GM21390 (cell line): ENCODE measurements at regions not wholly inside any gene's neighbourhood (a gene's known extent, or its start where the extent isn't known, plus 50 kb on each side); places are given as distances from the start of the nearest gene placed in this dataset.
"Not testable (repeated sequence)": the region's sequence is repeated elsewhere in the genome, so short reads cannot be mapped to it uniquely, and the experiment has no call there.

Source experiments
- ATAC-seq: cut with Tn5 transposase; IDR thresholded peaks from one replicate; pipeline ENCODE4 v1.9.1; 2021; ENCODE audit not compliant: unreplicated experiment

DNA sequence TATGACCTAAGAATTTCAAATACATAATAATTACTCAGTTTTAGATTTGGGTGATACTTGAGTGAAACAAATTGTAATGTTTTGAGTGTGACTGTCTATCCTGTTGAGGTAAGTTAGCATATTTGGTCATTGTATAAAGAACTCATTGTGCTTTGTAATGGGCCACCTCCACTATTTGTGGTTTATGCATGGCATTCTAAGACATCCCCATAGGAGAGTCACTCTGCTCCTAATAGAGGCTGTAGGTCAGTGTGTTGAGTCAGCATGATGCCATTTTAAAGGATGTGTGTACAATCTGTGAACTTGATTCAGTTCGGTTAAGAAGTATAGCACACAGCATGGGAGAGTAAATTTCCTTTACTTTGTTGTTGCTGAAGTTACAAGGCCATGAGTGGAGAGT, 1112.4 kb downstream of the JRKL start:
- no peak for ATAC-seq

DNA sequence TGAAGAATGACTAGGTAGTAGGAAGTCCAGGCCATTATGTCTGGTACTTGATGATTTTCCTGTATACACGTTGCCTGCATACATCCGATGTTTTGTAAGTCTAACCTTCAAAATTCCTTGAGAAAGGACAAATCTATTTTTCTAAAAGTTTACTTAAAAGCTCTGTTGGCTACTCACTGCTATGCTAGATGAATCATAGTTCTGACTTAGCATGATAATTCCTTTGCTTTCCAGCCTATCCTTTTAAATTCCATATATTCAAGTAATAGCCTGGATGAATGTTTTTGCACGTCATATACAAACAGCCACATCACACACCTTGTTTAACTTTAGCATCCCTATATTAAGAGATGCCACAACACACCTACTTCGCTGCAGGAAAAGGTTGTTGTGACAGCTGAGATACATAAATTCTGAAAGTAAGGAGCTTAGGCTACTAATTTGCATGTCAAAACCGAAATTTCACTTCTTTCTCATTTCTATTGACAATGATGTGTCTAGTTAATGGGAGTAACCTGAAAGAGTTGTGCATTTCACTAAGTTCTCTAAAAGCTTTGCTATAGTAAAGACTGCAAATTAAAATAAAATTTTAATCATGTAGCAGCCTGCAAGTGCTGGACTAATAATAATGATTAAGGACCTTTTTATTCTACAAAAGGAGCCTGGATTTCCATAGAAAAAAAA, 1116.4 kb downstream of the JRKL start:
- ATAC-seq: no peak

DNA sequence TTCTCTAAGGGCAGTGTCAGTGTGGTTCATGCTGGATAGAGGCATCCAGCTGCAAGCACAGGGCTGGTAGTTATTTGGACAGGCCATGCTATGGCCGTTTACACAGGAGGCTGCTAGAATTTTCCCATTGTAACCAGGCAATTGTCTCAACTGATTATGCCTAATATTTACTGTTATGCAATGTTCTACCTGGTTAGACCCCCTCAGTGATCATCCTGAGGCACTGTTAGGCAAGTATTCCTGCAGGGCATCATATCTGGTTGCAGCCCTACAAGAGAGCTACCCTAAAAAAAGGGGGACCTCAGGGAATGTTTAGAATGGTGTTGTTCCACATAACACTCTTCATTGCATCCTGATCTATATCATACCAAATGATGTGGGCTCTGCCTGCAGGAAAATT, 1124.6 kb downstream of the JRKL start:
- no peak for ATAC-seq

DNA sequence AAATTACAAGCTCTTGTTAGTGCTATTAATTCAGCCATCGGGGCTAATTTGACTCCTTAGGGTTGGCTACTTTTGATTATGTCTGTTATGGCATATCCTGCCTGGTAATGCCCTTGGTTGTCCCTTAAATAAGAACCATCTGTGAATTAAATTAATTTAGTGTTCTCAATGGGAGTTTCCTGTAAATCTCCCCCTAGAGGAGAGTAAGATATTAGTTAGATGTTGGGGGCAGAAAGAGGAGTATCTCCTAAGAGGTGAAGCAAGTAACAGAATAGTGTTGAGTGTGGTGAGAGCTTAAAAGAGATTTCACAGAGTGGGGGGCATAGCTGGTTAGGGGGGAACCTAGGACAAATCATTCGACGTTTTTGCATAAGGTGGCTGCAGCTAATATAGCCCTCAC, 1126.9 kb downstream of the JRKL start:
- no peak for ATAC-seq

DNA sequence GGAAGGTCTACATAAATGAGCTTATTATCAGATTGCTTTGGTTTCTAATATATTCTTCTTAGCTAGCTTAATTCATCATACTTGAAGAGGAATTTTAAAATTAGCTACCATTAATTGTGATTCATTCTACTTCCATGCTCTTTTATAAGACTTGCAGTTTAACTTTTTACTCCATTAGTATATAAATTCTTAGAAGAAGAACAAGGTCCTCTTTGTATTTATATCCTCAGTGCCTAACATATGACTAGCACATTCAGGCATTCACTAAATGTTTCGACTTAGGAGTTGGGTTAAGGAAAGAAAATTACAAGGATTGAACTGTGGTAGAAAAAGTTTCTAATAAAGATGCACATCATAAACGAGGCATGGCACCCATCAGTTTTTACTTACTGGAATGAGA, 1135.5 kb downstream of the JRKL start:
- ATAC-seq: no peak

DNA sequence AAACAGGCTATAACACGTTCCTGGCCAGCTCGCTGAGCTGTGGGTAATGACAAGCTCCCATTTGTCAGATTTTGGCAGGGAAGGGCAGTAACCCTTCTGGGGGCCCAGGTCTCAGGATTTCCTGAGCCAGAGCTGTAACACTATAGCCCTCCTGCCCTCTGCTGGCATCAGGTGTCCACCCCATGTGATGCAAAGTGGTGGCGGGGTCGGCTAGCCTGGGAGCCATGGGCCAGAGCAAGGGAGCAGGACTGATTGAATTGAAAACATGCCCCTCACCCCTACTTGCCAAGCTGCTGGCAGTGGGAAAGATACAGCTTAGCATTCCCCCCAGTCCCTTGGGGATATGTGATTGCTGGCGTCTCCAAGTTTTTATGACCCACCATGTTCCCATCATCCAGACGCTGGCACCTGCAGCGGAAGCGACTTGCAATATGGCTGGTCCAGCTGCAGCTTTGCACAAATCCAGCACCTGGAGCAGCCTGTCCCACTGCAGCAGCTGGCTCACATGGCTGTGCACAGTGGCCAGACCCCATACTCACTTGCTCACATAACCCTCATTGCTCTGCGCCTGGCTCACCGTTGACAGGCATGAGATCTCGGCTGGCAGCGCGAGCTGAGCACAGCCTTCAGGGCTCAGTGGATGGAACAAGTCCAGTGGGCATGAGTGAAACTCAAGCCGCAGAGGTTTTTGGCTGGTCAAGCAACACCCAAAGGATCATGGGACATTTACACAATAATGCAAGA, 1147.8 kb downstream of the JRKL start:
- no peak for ATAC-seq

DNA sequence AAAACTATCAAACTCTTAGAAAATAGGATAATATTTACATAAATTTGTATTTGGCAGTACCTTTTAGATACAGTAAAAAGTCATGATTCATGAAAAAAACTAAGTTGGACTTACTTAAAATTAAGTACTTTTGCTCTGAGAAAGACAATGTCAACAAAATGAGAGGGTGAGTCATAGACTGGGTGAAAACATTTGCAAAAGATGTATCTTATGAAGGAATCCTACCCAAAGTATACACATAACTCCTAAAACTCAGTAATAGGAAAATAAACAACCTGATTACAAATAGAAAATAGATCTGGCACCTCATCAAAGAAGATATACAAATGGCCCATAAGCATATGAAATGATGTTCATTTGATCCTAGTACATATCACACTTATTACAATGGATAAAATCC, 1154.6 kb downstream of the JRKL start:
- ATAC-seq: no peak

DNA sequence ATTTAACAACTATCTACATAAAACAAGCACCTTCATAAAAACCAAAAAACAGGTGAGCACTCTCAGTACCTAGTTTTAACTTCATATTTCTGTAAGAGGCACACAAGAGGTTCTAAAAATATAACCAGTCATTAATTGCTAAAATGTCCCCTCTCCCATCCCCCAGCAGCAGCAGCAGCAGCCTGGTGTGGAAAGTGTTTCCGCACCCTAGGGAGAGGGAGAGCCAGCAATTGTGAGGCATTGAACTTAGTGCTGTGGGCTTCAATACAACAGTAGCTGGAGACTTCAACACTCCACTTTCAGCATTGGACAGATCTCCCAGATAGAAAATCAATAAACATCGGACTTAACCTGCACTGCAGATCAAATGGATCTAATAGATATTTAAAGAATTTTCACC, 1158.5 kb downstream of the JRKL start:
- ATAC-seq: no peak

DNA sequence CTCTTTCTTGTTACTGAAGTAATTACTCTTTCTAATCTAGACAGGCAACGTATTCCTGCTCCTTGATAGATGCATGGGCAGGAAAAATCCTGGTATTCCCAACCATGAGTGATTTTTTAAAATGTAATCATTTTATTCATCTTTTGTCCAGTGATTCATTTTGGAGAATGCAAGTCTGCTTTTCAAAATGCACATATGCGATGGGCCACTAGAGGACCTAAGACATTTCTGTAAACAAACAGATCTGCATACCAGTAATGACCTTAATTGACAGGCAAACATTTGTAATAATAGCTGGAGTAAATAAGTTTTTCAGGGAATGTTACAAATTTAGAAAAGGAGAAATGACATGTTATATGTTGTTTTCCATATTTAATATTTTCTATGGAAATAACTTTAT, 1167.6 kb downstream of the JRKL start:
- ATAC-seq: no peak

DNA sequence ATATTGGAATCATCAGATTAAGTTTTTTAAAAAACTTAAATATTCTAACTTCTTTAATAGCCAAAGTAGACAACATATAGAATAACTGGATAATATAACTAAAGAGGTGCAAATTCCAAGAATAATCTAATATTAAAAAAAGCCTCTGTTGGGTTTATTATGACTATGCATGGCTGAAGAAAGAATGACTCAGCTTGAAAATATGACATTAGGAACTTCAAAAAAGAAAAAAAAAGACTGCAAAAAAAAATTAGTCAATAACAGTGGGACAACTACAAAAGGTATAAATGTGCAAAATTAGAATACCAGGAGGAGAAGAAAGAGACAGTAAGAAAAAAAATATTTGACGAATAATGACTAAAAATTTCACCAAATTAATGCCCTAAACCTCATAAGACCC, 1178.0 kb downstream of the JRKL start:
- no peak for ATAC-seq

DNA sequence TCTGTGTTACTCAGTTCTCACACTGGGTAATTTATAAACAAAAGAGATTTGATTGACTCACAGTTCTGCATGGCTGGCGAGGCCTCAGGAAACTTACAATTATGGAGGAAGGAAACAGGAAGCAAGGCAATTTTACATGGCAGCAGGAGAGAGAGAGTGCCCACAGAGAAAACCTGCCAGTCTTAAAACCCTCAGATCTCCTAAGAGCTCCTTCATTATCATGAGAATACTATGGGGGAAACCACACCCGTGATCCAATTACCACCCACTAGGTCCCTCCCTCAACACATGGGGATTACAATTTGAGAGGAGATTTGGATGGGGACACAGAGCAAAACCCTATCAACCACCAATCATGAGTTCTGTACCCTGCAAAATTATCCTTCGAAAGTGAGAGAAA, 1180.8 kb downstream of the JRKL start:
- ATAC-seq: no peak

DNA sequence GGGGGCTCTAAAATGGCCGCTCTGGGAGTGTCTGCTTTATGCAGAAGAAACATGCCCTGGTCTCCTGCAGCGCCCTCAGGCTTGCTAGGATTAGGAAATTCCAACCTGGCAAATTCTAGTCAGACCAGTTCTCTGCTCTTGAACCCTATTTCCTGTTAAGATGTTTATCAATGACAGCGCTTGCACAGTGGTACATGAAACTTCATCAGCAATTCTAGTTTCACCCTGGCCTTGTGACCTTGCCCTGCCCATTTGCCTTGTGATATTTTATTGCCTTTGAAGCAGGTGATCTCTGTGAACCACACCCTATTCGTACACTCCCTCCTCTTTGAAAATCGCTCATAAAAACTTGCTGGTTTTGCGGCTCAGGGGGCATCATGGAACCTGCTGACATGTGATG, 1184.0 kb downstream of the JRKL start:
- not testable (repeated sequence) for ATAC-seq

DNA sequence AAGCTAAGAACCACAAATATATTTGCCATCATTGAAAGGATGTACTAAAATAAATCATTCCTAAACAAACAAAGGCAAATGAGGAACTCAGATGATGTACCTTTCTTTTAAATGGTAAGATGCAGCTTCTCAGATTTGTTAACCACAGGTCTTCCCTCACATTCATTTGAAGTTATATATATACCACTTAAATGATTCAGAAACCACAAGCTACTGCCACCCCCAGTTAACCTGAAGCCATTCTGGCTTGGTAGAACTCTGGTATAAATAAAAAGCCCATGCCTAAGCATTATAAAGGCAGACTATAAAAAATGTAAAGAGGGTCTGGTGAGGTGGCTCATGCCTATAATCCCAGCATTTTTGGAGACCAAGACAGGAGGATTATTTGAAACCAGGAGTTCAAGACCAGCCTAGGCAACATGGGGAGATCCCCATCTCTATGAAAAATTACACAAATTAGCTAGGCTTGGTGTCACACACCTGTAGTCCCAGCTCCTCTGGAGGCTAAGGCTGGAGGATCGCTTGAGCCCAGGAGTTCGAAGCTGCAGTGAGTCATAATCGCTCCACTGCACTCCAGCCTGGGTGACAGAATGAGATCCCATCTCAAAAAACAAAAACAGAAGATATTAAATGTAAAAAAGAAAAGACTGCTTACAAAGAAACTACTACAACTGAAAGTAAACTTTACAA, 1185.3 kb downstream of the JRKL start:
- ATAC-seq: no peak

DNA sequence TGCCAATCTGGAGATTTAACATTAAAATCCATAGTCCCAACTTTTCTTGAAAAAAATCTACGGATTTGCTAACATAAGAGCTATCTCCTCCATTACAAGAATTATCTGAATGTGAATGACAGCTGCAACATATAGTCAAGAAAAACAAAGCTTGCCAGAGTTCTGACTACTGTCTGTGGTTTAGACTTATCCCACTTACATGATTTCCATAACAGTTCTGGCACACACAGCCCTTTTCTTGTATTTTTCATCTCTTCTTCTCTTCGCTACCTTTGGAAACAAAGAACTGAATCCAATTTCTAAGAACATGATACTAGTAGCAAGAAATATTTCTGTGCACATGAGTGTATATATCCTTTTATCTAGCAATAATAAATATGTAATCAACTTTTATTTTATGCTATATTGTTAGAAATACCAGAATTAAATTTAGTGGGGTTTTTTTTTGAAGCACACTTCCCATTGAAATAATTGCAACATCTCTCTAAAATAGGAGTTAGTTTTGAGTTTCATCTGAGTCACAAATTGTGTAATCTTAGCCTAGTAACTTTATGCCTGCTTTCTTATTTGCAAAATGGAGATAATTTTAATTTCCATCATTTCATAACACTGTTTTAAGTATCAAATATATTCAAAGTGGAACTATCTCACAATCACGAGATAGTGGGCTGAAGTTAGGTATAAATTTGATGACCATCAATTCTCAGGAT, 1217.6 kb downstream of the JRKL start:
- ATAC-seq: no peak

DNA sequence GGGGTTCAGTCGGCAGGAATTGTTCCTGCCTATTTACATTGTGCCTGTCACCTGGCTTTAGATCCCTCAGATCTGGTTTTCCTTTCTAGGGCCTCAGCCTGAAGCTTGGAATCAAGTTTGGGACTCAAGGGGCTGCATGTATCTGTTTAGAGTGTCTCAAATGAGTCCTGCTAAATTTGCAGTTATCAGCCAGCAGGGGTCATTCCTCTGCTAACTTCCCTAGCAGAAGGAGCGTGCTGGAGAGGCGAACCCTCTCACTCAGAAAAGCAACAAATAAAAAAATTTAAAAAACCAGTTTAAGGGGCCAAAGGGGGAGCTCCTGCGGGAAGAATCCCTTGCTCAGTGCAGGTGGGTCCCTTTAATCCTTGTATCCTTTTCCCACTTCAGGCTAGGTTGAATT, 1220.2 kb downstream of the JRKL start:
- no peak for ATAC-seq

DNA sequence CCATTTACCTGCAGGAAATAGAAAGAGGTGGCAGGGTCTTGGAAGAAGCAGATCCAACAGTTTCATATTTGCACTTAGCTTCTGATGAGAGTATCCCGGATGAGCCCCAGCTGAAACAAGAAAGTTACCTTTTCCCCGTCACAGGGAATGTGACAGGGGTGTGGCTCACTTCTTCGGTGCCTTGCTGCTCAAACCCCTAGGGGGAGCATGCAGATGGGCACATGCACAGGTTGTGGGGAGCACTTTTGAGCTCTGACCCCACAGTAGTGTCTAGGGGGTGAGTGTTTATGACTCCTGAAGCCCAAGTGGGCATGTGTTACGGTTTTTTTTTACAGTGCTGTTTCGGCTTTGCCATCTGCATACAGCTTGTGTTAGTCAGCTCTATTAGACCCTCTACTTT, 1221.0 kb downstream of the JRKL start:
- no peak for ATAC-seq

DNA sequence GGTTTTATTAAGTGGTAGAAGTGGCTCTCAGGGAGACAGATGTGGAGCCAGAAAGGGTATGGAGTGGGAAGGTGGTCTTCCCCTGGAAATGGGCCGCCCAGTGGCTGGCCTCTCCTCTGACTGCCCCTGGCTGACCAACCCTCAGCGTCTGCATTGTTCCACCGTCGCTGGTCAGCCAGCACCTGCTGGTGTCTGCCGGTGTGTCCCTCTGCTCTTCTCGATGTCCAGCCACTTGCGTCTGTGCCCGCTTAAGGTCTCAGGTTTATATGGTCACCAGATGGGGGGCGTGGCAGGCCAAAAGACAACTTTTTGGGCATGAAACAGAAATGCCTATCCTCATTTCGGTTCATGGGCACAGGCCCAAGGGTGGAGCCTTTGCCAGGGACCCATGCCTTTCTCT, 1221.5 kb downstream of the JRKL start:
- no peak for ATAC-seq

DNA sequence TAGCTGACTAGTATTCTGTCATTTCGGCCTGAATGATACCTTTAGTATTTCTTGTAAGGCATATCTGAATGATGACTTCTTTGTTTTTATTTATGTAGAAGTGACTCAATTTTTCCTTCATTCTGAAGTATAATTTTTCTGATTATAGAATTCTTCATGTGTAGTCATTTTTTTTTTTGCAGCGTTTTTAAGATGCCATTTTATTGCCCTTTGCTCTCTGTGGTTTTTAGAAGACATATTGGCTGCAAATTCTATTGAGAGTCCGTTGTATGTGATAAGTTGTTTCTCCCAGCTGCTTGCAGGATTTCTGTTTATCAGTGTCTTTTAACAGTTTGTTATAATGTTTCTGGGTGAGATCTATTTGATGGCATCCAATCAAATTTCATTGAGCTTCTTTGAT, 1224.8 kb downstream of the JRKL start:
- no peak for ATAC-seq

DNA sequence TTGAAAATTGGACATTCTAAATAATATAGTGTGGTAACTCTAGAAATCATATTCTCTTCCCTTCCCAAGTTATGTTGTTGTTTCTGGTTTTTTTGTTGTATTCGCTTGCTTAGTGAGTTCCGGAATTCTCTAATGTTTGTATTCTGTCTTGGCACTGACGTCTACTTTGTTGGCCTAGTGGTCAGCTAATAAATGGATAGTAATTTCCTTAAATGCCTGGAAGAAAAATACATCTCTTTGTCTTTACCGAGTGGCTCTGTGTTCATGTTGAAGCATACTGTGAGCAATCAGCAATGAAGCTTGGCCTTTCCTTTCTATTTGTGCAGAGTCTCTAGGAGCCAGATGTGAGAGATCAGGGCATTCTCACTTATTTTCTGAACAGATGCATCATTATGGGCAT, 1225.7 kb downstream of the JRKL start:
- ATAC-seq: no peak

DNA sequence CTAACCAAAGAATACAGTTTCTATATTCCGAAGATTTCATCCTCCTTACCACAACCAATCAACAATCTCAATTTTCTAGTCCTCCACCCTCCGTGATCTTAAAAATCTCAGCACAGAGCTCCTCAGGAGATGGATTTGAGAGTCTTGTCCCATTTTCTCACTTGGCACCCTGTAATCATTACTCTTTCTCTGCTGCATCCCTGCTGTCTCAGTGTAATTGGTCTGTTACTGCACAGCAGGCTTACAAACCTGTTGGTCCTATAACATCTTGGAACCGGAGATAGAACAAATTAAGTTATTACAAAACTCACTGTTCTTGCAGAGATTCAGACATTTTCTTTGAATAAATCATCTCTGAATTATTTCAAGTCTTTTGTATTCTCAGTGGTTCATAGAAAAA, 1227.2 kb downstream of the JRKL start:
- ATAC-seq: no peak

DNA sequence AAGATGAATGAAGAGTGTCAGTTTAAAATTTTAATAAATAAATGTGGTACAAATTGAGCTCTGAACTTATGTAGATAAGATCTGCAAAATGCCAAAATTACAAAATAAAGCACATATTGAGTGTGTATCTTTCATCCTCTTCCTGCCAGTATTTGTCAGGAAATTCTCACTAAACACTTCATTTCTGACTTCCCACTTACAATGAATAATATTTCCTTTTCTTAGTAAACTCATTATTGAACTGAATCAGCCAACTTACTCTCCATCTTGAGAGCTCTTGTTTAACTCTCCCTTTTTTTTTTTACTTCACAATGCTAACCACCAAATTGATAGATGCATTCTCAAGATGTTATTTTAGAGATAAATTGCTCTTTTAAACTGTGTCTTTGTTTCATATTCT, 1230.2 kb downstream of the JRKL start:
- ATAC-seq: no peak

DNA sequence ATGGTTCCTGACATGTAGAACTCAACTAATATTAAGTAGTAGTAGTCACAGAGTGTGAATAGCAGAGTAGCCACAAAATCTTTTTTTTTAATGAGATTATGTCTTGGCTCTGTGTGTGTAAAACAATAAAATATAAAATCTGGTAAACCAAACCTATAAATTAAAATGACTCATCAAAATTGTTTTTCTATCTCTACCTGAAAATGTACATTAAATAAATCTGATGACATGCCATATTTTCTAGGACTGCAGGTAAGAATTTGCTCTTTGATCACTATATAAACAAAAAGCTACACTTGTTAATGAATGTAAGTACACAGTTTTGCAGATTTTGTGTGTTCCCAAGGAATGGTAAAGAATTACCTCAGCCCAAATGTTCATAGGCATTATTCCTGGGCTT, 1231.5 kb downstream of the JRKL start:
- ATAC-seq: no peak
